DMS53 (cell line): ENCODE measurements at regions not wholly inside any gene's neighbourhood (a gene's known extent, or its start where the extent isn't known, plus 50 kb on each side); places are given as distances from the start of the nearest gene placed in this dataset.

ENCODE experiments used
- DNase-seq: peaks from one replicate; lab custom pipeline; 2025; lab: John Stamatoyannopoulos, UW

DNA sequence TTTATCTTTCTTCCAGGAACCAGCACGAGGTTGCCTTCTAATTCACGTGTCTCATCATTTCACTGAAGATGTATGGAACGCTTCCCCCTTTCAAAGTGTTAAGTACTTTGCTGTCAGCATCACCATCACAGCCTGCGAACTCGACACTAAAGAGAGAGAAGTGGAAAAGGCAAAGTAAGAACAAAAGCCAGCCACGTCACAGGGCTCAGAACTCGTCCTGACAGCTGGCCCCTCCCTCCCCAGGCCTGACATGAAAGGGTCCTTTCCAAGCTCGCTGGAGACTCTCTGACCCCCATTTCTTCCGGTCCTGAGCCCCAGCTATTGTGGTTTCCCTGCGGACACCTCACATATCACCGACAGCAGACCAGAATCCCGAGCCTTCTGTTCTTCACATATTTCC is 177.8 kb upstream of the NTM start:
- no peak for DNase-seq

DNA sequence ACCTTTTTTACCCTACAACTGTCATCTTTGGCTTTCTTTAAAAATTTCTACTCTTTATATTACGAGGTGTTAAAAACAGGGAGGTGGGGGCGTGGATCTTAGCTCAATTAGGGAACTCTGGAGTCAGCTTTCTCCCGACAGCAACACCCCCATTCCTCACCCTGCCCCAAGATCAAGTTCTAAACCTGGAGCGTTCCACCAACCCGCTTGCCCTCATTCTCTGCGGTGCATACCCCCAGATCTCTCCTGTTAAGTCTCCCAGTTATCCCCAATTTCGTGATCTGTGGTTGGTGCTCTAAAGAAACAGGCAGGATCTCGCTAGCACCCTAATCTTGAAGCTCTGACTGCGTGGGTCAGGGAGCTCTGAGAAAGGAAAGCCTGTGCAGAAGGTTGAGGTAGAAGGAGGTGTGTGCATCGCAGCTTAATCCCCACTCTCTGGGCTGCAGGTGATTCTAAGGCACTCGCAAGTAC is 177.3 kb upstream of the NTM start:
- DNase-seq, result no peak

DNA sequence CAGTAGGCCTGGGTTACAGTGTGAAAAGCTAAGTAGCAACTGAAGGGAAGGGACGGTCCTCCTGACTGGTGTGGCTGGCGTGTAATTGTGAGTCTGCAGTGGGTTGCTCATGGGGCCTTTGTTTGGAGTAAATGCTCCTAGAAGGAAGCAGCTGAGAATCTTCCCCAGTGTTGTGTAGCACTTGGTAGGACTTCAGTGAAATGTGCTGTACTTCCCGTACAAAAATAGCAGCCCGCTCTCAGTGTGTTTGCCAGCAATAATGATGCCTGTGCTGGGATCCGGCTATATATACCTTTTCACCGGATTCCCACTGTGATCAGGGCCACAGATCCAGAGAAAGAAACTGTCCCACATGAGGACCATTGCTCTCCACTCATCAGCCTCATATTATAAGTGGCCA is 175.7 kb upstream of the NTM start:
- DNase-seq, result no peak

DNA sequence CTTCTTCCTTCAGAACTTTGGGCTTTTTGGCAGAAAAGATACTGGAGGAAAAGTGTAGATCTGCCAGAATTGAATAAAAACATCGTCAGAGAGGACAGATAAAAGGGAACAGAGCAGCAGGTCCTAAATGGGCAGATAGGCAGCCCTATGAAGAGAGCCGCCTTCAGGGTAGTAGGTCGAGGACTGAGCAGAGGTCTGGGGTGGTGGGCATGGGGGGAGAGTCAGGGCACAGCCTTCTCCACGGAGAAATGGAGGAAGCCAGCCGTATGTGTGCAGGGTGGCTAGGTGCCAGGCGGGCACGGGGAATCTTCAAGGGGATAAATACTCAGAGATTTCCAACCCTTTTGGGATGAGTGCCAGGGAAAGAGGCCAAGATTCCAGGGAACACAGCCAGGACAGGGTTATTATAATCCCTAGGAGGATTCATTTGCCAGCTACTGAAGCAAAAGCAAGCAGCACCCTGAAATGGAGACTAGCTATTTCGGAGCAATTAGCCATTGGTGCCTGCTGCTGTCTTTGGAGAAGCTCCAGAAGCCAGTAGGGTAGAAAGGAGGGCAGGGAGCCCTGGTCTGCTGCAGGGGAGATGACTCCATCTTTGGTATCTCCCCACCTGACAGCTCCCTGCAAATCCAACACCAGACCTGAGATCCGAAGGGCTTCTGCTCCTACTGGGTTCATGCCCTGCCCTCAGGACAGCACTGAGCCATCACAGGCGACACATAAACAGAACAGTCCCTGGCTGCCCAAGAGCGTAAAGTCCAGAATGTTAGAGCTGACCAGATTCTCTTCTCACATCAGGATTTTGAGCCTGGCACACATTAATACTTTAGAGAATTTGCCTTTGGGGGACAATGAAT is 174.5 kb upstream of the NTM start:
- DNase-seq, result no peak

DNA sequence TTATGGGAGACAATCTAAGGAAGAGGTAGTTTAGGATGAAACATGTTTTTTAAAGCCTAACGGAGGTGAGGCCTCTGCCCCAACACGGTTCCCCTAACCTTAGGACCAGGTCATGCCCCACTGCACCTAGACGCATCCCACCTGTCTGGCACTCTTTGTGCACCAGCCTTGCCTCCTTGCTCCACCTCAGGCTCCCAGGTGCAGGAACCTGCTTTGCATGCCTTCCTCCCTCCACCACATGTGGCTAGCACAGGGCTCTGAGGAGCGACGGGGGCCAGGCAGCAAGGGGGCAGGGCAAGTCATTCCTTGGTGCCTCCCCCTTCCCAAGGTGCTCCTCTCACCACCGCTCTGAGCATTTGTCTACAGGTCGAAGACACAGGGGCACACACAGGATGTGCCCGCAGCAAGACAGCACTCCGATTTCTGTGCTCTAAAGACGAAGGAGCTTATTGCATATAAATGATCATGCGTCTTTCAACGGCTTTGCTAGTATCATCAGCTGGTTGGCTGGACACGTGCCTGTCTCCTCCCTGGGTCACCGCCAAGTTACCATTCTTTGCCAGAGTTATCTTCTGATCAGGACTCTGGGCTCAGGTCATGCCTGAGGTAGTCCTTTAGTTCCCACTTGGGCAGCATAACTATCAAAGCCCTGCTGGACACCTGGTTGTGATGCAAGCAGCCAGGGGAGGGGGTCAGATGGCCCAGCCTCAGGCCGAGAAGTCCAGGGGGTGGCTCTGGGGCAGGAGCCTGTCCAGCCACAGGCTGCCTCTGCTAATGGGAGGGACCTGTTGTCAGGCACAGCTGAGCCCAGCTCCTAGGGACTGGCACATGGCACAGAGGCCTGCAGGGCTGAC is 172.0 kb upstream of the NTM start:
- DNase-seq, result no peak

DNA sequence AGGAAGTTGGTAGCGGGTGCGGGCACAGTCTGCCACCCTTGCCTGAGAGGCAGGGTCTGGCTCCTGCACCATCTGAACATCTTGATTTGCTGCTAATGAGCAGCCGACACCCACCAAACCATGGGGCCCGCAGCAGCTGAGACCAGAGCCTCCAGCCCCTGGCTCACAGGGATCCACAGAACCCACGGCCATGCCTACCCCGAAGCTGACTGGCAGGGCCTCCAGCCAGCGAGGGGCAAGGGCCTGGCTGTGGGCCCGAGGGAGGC is 171.5 kb upstream of the NTM start:
- no peak for DNase-seq

DNA sequence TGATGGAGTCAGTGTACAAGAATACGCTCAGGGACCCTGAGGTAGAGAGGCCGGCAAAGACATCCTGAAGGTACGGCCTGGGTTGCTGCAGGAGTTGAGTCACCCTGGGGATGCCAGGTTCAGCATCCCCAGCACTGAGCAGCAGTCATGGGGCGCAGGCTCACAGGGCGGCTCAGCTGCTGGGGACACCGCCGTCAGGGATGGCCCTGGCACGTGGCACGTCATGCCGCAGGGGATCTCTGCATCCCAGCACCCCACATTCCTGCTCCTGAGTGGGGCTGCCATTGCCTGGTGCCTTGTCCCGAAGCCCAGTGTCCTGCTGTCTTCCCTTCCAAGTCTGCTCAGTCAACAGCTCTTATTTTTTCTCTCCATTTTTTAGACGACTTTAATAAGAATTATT is 168.7 kb upstream of the NTM start:
- DNase-seq, result no peak

DNA sequence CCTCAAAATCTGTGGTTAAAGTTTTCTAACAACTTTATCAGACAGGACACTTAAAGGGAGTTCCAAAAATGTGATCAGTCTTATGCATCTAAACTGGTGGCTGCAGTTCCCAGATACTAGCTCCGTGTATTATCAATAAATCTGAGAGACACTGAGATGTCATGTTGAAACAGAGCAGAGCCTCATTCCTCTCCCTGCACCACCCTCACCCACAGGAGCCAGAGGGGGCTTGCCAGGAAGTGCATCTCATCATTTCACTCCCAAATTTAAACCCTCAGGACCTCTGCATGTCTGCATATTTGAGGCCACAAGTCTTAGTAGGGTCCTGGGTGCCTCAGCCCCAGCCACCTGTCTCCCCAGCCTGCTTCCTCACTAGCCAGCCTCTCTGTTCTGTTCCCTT is 167.4 kb upstream of the NTM start:
- no peak for DNase-seq

DNA sequence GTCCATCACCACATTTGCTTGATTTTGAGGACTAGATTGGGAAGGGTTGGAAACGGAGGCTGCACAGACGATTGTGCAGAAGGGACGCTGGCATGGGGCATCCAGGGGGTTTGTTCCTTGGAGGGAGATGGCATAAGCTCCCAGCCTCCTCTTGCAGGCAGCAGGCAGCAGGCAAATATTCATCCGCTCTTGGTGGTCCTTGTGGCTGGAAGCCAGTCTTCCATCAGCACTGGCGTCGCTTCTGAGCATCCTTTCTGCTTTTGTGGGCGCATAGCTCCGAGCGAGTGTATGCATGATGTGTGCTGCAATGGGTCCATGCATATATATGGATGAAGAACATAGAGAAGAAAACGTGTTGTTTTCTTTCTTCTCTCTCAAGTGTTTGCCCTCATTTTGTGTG is 166.1 kb upstream of the NTM start:
- no peak for DNase-seq

DNA sequence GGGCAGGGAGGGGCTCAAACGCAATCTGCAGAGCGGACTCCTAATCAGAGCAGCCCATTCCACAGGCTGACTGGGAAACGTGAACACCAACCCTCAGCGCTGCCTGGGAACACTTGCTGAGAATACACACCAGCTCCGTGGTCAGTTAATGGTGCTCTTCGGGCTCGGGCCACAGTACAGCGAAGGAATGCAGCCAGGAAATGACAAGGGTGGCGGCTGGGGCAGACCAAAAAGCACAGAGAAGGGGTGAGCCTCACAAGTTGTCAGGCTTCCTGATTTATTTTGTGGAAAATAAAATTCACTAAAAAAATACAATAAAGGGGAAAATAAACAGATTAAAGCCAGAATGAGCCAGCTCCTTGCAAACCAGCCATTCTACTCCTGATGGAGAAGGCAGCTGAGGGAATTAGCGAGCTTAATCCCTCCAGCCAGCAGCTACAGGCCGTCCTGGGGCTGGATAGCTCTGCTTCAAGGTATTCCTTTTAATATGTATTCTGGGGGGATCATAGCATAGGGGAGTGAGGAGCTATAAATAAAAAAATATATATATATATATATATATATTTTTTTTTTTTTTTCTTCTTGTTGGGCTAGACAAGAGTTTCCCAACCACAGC is 165.5 kb upstream of the NTM start:
- no peak for DNase-seq

DNA sequence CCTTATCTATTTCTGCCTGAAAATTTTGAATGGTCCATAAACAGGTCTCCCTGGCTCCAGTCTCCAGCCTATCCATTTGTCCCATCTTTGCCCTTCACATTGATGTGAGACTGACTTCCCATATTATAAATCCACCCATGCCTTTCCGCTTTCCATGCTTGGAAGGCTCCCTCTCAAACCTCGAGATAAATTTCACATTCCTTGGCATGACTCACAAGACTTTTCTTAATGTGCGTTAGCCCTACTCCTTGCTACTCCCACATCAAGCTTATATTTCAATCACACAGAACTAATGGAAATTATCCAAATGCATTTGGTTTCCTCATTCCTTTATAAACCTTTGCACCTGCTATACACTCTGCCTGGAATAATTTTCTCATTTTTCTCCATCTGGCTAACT is 163.7 kb upstream of the NTM start:
- DNase-seq, result no peak

DNA sequence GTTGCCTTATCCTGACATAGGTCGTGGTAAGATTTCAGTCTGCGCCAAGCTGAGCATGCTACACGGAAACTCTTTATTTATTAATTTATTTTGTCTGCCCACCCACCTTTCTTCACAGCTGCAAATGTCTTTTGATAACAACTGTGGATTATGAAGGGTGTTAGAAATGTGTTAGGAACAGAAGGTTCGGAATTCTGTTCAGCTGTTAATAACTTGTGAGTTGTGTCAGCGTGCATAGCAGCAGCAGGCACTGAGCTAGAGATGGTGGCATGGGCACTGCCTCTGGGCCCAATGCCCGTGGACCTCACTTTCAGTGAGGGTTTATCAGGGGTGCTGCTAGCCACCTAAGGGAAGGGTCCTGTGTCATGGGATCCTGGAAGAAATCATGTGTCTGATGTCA is 162.5 kb upstream of the NTM start:
- no peak for DNase-seq

DNA sequence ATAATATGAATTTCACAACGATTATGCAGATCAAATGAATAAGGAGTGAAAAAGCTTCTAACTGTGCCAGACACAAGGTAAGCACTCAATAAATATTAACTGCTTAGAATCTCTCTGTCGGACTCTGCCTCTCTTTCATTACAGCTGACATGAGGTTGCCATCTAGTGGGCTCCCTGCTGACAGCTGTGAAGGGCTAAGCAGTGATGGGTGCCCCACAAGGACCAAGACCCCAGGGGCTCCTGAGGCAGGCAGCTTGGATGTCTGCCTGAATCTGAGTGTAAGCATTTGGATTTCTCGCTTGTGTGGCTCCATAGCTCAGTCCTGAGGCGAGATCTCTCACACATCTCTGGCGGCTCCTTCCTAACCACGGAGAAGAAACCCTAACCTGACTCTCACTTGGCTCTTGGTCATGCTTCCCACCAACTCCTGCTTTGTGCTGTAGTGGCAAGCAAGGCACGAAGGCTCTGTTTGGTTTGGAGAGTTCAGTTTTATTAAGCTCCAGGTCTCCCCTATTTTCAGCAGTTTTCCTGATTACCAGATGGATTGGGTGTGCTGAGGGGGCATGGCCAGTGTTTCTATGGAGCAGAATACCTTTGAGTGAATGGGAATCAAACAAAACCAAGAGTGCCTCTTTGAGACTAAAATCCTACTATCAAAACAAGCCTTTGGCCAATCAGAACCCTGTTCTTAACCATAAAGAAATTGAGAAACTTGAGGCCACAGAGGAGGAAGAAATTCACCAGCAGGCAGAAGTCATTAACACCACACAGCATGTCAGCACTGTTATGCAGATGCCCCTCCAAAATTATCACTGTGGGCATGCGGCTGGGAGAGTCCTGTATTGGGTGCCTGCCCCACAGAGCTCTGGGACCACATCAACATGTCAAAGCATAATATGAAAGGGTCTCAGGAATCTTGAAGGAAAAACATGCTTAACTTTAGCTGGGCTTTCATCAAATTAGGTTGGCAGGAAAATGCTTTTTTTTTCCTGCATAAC is 152.8 kb upstream of the NTM start:
- no peak for DNase-seq

DNA sequence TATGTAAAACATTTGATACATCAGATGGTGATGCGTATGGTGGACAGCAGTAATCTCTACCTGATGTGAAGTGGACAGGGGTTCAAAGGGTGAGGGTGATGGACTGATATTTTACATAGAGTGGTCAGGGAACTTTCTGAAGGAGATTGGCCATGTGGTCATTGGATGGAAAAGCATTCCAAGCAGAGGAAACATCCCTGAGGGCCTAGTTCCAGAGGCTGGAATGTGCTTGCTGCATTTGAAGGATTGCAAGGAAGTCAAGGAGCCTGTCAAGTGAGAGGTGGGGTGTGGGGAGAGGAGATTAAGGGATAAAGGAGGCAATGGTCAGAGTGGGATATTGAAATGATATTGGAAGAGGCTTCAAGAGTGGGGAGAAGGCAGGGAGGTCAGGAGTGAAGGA is 151.9 kb upstream of the NTM start:
- no peak for DNase-seq

DNA sequence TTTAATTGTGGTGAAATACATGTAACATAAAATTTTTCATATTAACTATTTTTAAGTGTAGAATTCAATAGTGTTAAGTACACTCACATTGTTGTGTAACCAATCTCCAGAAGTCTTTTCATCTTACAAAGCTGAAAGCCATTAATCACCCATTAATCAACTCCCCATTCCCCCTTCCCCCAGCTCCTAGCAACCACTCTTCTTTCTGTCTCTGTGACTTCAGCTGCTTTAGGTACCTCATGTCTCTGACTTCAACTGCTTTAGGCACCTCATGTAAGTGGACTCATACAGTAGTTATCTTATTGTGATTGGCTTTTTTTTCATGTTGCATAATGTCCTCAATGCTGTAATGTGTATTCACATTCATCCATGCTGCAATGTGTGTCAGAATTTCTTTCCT is 150.8 kb upstream of the NTM start:
- DNase-seq, result no peak

DNA sequence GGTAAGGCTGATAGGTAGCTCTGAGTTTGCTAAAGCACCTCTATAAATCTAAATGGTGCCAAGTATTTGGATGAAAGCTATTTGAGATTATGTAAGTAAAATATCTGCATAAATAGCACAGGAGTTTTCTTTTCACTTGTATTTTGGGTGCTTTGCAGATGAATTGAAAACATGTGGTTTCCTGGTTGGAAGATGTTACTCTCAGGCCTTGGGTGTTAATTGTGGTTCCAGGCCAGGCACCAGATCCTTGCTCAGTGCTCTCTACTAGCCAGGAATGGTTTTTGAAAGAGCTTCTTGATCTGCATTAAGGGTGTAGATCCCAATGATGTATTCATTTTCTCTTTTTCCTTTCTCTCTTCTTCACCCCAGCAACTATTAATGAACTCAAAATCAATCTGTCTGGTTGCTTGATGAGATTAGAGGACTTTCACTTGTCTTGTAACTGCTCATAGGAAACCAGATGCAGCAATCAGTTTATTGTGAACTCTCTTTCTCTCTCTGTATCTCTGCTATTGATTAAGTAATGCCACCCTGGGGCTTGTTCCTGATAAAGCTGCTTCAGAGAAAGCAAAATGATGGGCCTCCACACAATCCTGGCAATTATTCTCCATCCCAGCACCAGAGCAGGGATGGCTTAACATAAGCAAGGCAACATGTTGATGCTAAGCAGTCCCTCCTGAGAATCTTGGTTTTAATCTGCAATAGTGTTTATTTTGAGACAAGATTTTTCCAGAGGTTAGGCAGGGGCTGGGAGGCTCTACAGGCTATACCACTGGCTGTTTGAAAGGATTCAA is 147.0 kb upstream of the NTM start:
- DNase-seq, result no peak

DNA sequence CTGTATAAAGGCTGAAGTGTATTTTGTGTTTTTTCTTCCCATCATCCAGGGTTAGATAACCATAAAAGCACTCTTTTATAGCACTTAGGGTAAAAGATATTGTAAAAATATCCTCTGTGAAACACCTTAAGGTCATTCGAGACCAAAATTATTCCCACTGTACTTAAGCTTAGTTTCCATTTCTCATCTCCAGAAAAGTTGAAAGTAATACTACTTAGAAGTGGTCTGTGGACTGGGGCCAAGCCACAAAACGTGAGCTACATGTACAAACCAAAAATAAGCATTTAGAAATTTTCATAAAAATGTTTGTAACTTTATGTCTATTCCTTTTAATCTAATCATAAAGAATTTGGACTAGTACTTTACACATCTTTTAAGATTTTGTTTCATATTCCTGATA is 142.0 kb upstream of the NTM start:
- no peak for DNase-seq

DNA sequence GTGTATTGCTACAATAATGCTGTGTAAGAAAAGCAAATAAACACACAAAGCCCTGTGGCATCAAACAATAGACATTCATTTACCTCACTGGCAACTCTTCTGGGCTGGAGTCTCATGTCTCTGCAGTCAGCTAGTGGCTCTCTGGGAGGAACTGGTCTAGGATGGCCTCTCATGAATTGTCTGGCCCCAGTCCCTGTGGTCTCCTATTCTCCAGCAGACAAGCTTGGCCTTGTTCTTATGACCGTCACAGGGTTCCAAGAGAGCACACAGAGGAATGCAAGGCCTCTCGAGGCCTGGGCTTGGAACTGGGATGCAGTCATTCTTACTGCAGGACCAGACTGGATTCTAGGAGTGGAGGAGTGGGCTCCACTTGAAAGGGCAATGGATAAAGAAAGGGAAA is 141.2 kb upstream of the NTM start:
- no peak for DNase-seq

DNA sequence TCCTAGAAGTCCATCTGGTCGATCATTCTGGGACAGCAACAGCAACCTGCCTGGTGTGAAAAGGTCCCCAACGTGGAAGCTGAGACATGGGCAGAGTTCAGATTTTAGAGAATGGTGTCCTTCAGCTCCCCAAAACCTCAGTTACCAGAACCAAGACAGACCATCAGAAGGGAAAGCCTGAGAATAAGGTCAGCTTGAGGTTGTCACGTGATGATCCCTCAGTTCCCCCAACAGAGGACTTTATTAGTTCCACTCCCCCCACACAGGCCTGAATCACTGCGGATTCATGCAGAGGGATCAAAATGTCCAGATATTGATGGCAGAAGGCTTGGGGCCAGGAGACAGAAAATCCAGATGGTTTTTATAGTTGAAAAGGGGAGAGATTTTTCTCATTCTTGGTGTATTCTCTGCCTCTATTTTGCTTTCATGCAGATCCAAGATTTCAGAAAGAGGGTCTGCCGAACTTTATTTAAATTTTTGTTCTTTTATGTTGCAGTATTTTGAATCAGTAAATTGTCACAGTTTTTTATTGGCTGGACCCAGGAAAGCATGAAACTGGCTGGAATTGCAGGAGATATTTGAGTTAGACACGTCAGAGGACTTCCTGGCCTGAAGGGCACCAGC is 139.0 kb upstream of the NTM start:
- no peak for DNase-seq

DNA sequence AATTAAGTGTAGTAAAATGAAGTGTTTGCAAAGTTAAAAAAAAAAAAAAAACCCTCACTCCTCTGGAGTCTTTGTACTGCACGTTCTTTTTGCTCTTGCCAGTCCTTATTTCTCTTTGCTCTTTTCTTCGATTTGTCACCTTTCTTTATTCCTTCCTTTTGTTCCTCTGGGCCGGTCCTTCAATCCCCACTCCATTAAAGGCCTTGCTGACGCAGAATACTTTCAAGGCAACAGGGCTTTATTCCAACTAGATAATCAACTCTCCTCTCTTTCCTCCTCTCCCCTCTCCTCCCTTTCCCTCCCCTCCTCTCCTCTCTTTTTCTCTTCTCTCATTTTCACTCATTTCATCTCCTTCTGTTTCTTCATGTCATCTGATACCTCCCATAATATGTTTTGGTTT is 138.2 kb upstream of the NTM start:
- no peak for DNase-seq

DNA sequence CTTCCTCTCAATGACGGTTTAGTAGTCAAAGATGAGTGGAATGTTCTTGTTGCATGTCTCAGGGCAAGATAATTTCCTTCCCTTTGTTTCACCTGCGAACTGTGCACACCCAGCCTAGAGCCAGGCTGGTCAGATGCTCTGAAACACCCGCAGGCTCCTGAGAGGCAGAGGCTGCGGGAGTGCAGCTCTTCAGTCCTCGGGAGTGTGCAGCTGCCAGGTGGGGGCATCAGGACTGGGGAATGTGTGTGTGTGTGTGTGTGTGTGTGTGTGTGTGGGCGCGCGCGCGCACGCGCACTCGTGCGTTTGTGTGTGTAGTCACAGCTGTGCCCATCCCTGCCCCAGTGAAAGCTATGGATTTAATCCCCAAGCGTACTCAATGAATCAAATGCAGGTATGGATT is 136.2 kb upstream of the NTM start:
- no peak for DNase-seq
